Activated CD8-positive, alpha-beta memory T cell treated with anti-CD3 and anti-CD28 coated beads, Interleukin-2, amount 10 ng/mL, durations not matched to agents 7 days and 5 days (primary cell): ENCODE measurements at regions not wholly inside any gene's neighbourhood (a gene's known extent, or its start where the extent isn't known, plus 50 kb on each side); places are given as distances from the start of the nearest gene placed in this dataset.
"Not testable (repeated sequence)": the region's sequence is repeated elsewhere in the genome, so short reads cannot be mapped to it uniquely, and the experiment has no call there.

Source experiments
- ATAC-seq: fragments of 150-1000 bp; cut with Tn5 transposase; one replicate; pipeline ENCODE4 v1.10.0; 2021; ENCODE audit warnings: moderate library complexity
- CTCF ChIA-PET: fragments of 350-600 bp; sonication (Branson Sonifier 250); formaldehyde crosslinking; loops from one replicate; lab custom pipeline; 2021; ENCODE audit warnings: antibody characterized with exemption; lab: Charles Lee
- DNase-seq: peaks from one replicate; pipeline ENCODE4 v3.0.0-alpha.2; 2020
- H3K27ac Mint-ChIP-seq: one replicate; pipeline ENCODE4 v1.8.0; 2021; ENCODE audit warnings: mild to moderate bottlenecking, mixed read lengths
- H3K27me3 Mint-ChIP-seq: one replicate; pipeline ENCODE4 v1.8.0; 2021; ENCODE audit warnings: mixed read lengths
- H3K36me3 Mint-ChIP-seq: one replicate; pipeline ENCODE4 v1.8.0; 2021; ENCODE audit warnings: mild to moderate bottlenecking, mixed read lengths
- H3K4me1 Mint-ChIP-seq: one replicate; pipeline ENCODE4 v1.8.0; 2021; ENCODE audit warnings: mixed read lengths
- H3K4me3 Mint-ChIP-seq: one replicate; pipeline ENCODE4 v1.8.0; 2021; ENCODE audit warnings: mild to moderate bottlenecking, moderate library complexity, mixed read lengths
- H3K9me3 Mint-ChIP-seq: one replicate; pipeline ENCODE4 v1.8.0; 2022; ENCODE audit warnings: low read depth, mixed read lengths

DNA sequence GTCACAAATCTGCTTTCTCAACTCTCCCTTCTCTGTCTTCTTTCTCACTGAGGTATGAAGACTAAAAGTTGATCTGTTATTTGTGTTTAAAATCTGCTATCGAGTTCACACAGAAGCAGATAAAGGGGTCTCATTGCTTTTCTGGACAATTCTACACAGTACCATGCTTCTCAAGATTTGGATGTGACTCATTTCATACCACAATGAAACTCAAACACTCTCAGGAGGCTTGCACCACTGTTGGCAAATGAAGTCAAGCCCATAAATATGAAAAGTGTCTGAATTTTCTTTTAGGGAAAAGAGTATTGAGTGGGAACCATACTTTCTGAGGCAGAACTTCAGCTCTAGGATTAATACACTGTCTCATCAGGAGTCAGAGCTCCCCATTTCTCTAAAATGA is 274.6 kb upstream of the CYRIA start:
- Mint-ChIP-seq H3K4me3 (no peak overlapping the region), H3K27me3 (no peaks in the 10 kb centered on the region), H3K4me1 (no peaks in the 10 kb centered on the region), H3K9me3 (peaks cover 5% of the 10 kb centered on the region), H3K27ac (no peak overlapping the region), H3K36me3 (no peaks in the 10 kb centered on the region)
- CTCF ChIA-PET, result no interaction called here
- ATAC-seq (no peak), DNase-seq (no peak)

DNA sequence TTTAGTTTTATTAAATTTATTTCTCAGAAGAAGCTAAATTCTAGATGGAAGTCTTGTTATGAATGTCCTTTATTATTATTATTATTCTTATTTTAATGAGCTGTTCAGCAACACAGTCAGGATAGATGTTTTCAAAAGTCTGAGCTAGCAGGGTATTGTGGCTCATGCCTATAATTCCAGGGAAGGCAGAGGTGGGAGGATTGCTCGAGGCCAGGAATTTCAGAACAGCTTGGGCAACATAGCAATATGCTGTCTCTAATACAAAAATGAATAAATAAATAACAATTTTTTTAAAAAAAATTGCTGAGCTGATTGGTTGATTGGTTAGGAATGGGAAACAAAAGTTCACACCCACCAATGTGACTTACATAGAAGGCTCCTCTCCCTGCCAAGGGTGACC is 274.1 kb upstream of the CYRIA start:
- Mint-ChIP-seq H3K36me3 (no peaks in the 10 kb centered on the region), H3K9me3 (peaks cover 5% of the 10 kb centered on the region), H3K27me3 (no peaks in the 10 kb centered on the region), H3K27ac (no peak overlapping the region), H3K4me3 (no peak overlapping the region), H3K4me1 (no peaks in the 10 kb centered on the region)
- DNase-seq (no peak), ATAC-seq (no peak)
- CTCF ChIA-PET, result no interaction called here

DNA sequence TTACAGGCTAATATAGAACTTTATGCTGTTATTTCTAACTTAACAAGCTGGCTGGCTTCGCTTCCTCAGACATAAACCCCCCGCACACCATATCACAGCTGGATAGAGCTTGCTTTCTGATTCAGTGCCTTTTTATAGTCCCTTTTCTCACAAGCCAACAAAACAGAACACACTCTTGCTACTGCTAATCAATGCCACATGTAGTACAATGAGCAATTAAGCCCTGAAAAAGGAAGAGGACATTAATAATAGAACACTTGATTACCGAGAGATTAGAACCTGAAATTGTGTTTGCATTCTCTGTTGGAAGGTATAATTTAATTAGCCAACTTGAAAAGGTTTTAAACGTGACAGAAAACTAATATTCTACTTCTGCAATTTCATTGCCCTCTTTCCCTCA is 267.7 kb upstream of the CYRIA start:
- no peaks in the 10 kb centered on the region for H3K4me1 Mint-ChIP-seq

DNA sequence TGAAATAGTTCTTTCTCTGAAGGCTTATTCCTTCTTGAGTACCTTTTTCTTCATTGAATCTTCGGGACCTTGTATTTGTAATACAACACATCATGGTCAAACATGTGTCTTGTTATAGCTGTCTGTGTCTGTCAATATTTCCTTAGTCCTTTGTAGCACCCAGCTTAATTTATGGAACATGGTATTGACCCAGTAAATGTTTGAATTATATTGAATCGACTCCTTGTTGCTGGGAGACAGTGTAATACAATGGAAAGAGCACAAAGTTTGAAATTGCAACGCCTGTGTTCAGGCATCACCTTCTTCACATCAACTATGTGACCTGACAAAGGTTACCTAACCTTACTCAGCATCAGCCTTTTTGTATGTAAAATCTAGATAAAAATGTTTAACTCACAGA is 267.2 kb upstream of the CYRIA start:
- Mint-ChIP-seq H3K27me3 (no peaks in the 10 kb centered on the region), H3K4me3 (no peak overlapping the region), H3K4me1 (no peaks in the 10 kb centered on the region)

More for the DNA sequence above, 267.7 kb upstream of the CYRIA start:
- ATAC-seq, result no peak
- no peak overlapping the region for H3K4me3 Mint-ChIP-seq
- DNase-seq, result no peak
- no peaks in the 10 kb centered on the region for H3K27me3 Mint-ChIP-seq
- CTCF ChIA-PET, result no interaction called here
- no peaks in the 10 kb centered on the region for H3K36me3 Mint-ChIP-seq
- peaks cover 4% of the 10 kb centered on the region for H3K9me3 Mint-ChIP-seq
- no peak overlapping the region for H3K27ac Mint-ChIP-seq

DNA sequence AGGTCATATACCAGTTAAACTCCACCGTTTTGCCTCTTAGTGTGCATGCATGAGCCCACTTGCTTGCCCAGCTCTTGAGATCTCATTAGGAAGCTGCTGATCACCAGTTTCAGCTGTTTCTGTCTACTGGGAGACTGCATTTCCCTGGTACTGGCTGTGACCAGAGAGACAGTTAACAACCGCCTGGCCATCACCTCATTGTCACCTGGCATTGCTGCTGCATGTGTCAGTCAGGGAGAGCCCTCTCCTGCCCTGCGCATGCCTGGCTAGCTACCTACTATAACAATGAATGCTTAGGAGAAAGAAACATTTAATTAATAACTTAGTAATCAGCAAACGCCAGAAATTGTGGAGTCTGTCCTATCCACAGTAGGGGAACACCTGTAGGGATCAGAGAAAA is 265.8 kb upstream of the CYRIA start:
- H3K4me3 Mint-ChIP-seq, result no peak overlapping the region
- CTCF ChIA-PET, result no interaction called here
- no peak for DNase-seq
- H3K27me3 Mint-ChIP-seq, result no peaks in the 10 kb centered on the region
- H3K4me1 Mint-ChIP-seq, result no peaks in the 10 kb centered on the region
- H3K36me3 Mint-ChIP-seq, result no peaks in the 10 kb centered on the region
- peaks cover 4% of the 10 kb centered on the region for H3K9me3 Mint-ChIP-seq
- H3K27ac Mint-ChIP-seq, result no peak overlapping the region
- ATAC-seq, result no peak

More for the DNA sequence above, 267.2 kb upstream of the CYRIA start:
- peaks cover 4% of the 10 kb centered on the region for H3K9me3 Mint-ChIP-seq
- no peak overlapping the region for H3K27ac Mint-ChIP-seq
- DNase-seq (no peak), ATAC-seq (no peak)
- CTCF ChIA-PET, result no interaction called here
- H3K36me3 Mint-ChIP-seq, result no peaks in the 10 kb centered on the region

DNA sequence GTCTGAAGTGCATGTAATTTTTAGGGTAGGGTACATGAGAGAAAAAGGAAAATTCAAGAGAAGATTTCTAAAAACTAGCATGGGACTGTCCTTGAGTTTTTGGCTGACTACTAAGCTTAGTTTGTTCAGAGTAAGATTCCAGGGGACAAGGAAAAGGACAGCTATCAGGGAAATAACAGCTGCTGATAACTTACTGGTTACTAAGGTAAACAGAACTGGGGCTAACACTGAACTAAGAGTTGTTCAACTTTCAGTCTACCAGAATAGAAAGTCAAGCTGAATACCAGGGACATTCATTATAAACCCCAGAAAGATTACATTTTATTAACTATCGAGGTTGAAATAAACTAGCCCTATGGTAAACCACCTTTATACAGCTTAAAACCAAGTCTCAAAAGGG is 261.8 kb upstream of the CYRIA start:
- DNase-seq (no peak), ATAC-seq (no peak)
- Mint-ChIP-seq H3K27ac (no peak overlapping the region), H3K27me3 (no peaks in the 10 kb centered on the region), H3K4me1 (no peaks in the 10 kb centered on the region), H3K4me3 (no peak overlapping the region), H3K36me3 (no peaks in the 10 kb centered on the region), H3K9me3 (peaks cover 11% of the 10 kb centered on the region)
- CTCF ChIA-PET, result no interaction called here

DNA sequence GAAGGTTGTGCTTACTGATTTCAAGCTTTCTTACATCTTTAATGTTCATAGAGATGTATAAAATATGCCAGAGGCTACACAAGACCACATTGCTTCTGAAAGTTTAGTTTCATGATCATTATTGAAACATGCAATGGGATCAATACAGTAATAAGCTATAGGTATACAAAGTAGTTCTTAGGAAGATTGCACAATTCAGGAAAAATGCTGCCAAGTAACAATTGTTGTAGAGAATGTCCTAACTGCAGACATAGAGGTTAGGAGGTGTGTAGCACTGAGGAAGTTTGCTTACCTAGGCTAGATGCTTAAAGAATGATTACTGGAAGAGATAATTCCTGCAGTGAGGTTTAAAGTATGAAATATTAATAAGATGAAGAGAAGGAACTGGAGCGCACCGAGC is 259.5 kb upstream of the CYRIA start:
- Mint-ChIP-seq H3K27ac (no peak overlapping the region), H3K27me3 (no peaks in the 10 kb centered on the region), H3K36me3 (no peaks in the 10 kb centered on the region), H3K4me1 (no peaks in the 10 kb centered on the region), H3K9me3 (peaks cover 11% of the 10 kb centered on the region), H3K4me3 (no peak overlapping the region)
- ATAC-seq, result no peak
- CTCF ChIA-PET, result no interaction called here
- no peak for DNase-seq

DNA sequence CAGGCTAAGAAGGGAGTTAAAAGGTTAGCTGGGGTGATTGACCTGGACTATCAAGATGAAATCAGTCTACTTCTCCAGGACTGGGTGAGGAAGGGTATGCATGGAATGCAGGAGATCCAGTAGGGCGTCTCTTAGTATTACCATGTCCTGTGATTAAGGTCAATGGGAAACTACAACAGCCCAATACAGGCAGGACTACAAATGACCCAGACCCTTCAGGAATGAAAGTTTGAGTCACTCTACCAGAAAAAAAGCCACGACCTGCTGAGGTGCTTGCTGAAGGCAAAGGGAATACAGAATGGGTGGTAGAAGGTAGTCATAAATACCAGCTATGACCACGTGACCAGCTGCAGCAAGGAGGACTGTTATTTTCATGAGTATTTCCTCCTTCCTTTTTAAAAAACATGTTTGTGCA is 249.7 kb upstream of the CYRIA start:
- H3K27ac Mint-ChIP-seq, H3K9me3 Mint-ChIP-seq, H3K27me3 Mint-ChIP-seq, ATAC-seq, H3K4me1 Mint-ChIP-seq, DNase-seq, H3K4me3 Mint-ChIP-seq, CTCF ChIA-PET, H3K36me3 Mint-ChIP-seq: not testable (repeated sequence)

DNA sequence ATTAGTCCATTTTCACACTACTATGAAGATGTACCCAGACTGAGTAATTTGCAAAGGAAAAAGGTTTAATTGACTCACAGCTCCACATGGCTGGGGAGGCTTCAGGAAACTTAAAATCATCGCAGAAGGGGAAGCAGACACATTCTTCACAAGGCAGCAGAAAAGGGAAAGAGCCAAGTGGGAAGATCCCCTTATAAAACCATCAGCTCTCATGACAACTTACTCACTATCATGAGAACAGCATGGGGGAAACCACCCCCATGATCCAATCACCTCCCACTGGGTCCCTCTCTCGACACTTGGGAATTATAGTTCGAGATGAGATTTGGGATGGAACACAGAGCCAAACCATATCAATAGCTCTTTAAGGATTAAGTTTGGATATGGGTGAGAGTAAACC is 246.1 kb upstream of the CYRIA start:
- ATAC-seq (no peak), DNase-seq (no peak)
- Mint-ChIP-seq H3K4me3 (no peak overlapping the region), H3K4me1 (no peaks in the 10 kb centered on the region), H3K27ac (no peak overlapping the region), H3K9me3 (peaks cover 6% of the 10 kb centered on the region), H3K36me3 (no peaks in the 10 kb centered on the region), H3K27me3 (no peaks in the 10 kb centered on the region)
- CTCF ChIA-PET, result no interaction called here

DNA sequence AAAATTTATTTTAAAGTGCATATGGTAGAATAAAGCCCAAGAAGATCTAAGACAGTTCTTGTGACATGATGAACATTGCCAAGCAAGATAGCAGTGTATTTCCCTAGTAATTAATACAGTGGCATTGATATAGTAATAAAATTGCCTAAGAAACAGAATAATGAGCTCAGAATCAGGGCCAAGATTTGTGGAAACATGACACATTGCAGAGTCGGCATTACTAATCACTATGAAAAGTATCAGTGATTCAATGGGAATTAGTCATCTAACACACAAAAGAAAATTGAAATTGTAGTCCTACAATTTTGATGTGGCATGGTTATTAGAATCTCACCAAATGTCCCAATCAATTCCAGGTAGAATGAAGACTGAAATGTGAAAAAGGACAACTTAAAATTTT is 243.0 kb upstream of the CYRIA start:
- H3K4me3 Mint-ChIP-seq, result no peak overlapping the region
- no peaks in the 10 kb centered on the region for H3K27me3 Mint-ChIP-seq
- DNase-seq (no peak), ATAC-seq (no peak)
- H3K27ac Mint-ChIP-seq, result no peak overlapping the region
- H3K36me3 Mint-ChIP-seq, result no peaks in the 10 kb centered on the region
- peaks cover 4% of the 10 kb centered on the region for H3K9me3 Mint-ChIP-seq
- CTCF ChIA-PET, result no interaction called here
- H3K4me1 Mint-ChIP-seq, result no peaks in the 10 kb centered on the region

DNA sequence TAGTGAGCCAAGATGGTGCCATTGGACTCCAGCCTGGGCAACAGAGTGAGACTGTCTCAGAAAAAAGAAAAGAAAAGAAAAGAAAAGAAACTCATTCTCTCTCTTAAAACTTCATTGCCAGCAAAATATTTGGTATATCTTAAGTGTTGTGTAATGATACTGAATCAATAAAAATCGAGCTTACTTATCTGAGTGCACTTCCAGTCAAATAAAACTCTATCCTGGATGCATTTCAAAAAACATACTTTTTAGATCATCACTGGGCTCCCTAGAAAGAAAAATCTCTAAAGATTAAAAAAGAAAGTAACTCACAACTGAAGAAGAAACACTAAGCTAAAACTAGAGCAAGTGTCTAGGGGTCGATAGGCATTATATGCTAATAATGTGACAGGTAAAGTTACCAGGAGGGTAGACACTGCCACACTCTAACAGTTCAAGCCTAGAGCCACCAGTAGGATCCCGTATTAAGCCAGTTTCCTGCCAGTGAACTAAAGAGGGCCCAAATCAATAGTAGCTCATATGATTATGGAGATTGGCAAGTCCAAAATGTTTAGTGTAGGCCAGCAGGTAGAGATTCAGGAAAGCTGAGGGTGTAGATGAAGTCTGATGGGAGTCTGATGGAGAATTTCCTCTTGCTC is 242.1 kb upstream of the CYRIA start:
- CTCF ChIA-PET, result no interaction called here
- no peaks in the 10 kb centered on the region for H3K4me1 Mint-ChIP-seq
- no peak for ATAC-seq
- no peak overlapping the region for H3K27ac Mint-ChIP-seq
- no peak for DNase-seq
- H3K4me3 Mint-ChIP-seq, result no peak overlapping the region
- H3K36me3 Mint-ChIP-seq, result no peaks in the 10 kb centered on the region
- peaks cover 4% of the 10 kb centered on the region for H3K9me3 Mint-ChIP-seq
- H3K27me3 Mint-ChIP-seq, result no peaks in the 10 kb centered on the region

DNA sequence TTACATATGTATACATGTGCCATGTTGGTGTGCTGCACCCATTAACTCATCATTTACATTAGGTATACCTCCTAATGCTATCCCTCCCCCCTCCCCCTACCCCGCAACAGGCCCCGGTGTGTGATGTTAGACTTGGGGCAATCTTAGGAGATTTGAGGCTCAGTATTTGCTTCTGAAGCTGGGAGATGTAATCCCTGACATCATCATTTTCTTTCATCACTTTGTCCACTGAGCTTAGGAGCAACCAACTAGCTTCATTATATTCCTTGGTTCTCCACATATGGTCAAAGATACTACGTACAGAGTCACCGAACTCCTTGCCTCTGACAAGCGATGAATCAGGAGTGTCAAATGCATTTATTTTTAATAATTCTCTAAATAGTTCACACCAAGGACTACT is 239.7 kb upstream of the CYRIA start:
- H3K36me3 Mint-ChIP-seq, DNase-seq, H3K27ac Mint-ChIP-seq, H3K9me3 Mint-ChIP-seq, H3K4me1 Mint-ChIP-seq, ATAC-seq, CTCF ChIA-PET, H3K27me3 Mint-ChIP-seq, H3K4me3 Mint-ChIP-seq: not testable (repeated sequence)

DNA sequence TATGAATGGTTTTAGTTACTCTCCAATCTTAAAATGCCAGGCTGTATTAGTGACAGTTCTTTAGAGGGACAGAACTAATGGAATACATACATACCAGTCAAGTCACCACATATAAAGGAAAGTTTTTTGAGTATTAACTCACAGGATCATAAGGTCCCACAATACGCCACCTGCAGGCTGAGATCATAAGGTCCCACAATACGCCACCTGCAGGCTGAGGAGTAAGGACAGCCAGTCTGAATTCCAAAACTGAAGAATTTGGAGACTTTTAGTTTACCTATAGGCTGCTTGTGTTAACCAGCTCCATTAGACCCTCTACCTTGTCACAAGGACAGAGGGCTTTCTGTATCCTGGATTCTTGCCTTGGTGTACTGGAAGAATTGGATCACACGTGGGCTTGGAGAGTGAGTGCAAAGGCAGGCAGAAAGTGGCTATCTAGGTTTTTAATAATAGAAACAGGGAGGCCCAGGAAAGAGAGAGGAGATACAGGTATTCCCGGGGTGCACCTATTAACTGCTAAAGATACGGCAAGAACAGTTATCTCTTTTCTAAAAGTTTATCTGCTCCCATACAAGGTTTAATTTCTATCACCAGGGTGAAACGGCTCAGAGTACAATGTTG is 234.9 kb upstream of the CYRIA start:
- Mint-ChIP-seq H3K9me3 (no peaks in the 10 kb centered on the region), H3K27ac (no peak overlapping the region), H3K36me3 (no peaks in the 10 kb centered on the region), H3K4me1 (no peaks in the 10 kb centered on the region), H3K4me3 (no peak overlapping the region), H3K27me3 (no peaks in the 10 kb centered on the region)
- DNase-seq (no peak), ATAC-seq (no peak)
- CTCF ChIA-PET, result no interaction called here

DNA sequence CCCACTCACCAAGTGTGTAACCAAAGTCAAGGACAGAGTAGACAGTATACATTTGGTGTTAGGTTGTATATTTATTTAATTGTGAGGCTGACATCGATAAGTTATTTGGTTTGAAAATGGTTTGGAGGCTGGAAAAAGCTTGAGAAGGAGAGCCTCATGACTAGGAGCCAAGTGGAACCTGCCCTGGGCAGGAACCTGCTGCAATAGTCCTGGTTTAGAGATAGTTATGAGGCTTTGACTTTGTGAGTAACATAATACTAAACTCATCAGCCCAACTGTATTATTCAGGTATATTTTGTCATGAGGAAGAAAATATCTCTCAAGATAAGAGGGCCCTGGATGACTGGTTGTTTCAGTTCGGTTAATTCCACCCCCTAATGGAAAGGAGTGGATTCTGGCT is 234.3 kb upstream of the CYRIA start:
- Mint-ChIP-seq H3K4me3 (no peak overlapping the region), H3K36me3 (no peaks in the 10 kb centered on the region), H3K27me3 (no peaks in the 10 kb centered on the region), H3K27ac (no peak overlapping the region), H3K9me3 (no peaks in the 10 kb centered on the region), H3K4me1 (no peaks in the 10 kb centered on the region)
- CTCF ChIA-PET, result no interaction called here
- DNase-seq, result no peak
- no peak for ATAC-seq
